Skin epidermis (tissue), 12 donors: ENCODE measurements at regions not wholly inside any gene's neighbourhood (a gene's known extent, or its start where the extent isn't known, plus 50 kb on each side); places are given as distances from the start of the nearest gene placed in this dataset.
"Not testable (repeated sequence)": the region's sequence is repeated elsewhere in the genome, so short reads cannot be mapped to it uniquely, and the experiment has no call there.

Experiments
- H3K27ac ChIP-seq, 21 experiments: fragments of 200-600 bp; sonication (generic) in 11 of 21; one replicate each; pipeline ENCODE4 v1.5.0; 2020; ENCODE audit warnings: mild to moderate bottlenecking in 3 of 21, inconsistent platforms in 2 of 21, moderate library complexity in 2 of 21
- H3K4me3 ChIP-seq, 7 experiments: fragments of 200-600 bp; sonication (generic) in 2 of 7; one replicate each; pipeline ENCODE4 v1.5.0; 2020; ENCODE audit warnings: inconsistent platforms in 2 of 7, mild to moderate bottlenecking in 2 of 7, moderate library complexity in 1 of 7

DNA sequence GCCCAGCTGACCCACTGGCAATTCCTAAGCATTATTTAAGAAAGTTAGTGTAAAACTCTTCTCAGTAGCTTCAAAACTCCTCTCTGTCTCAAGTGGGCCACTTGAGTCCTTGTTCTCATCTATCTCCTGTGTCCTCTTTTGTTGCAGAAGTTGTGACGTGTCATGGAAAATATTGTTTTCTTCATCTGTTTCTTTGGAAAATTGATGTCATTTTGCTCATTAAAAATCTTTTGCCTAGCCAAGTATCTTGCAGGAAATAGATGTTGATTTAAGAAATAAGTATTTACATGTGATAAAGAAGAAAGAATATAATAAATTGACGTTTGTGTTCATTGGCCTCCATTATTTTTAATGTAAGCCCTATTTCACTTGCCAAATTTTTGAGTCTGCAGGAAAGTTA, 1158.4 kb upstream of the SEMA6A start:
- no peak overlapping the region for H3K4me3 ChIP-seq
- no peak overlapping the region for H3K27ac ChIP-seq

DNA sequence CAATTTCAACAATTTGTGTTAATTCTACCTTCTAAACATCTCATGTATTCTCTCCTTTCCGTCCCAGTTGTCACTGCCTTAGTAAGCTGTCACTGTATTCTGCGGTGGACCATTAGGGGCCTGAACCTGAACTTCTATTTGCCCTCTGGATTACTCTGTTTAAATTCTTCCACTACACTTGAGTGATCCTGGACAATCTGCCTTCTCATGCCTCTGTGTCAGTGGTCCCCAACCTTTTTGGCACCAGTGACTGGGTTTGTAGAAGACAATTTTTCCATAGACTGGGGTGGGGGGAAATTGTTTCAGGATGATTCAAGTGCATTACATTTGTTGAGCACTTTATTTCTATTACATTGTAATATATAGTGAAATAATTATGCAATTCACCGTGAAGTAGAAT, 1157.6 kb upstream of the SEMA6A start:
- Histone ChIP-seq H3K4me3 (no peak overlapping the region), H3K27ac (no peak overlapping the region)

DNA sequence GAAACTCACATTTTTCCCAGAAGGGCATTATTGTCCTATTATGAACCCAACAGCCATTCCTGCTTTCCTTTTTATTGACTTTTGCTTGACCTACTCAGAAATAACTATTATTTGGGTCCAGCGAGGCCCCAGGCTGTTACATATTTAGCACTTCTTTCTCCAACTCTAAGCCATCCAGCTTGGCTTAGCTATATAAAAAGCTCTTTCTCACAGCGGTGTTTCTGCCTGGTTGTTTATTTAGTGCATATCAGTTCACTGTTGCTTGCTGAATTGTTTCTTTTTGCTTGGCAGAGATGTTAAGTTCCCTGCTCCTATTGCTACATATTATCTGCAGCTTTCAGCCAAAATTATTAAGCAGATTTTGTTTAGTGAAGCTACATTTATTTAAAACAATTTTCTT, 1156.8 kb upstream of the SEMA6A start:
- no peak overlapping the region for H3K4me3 ChIP-seq
- H3K27ac ChIP-seq, result no peak overlapping the region

- H3K4me3 ChIP-seq, H3K27ac ChIP-seq: not testable (repeated sequence)
Measured at GRCh38 chr5:117720784-117721183, 1146.2 kb upstream of the SEMA6A start.

DNA sequence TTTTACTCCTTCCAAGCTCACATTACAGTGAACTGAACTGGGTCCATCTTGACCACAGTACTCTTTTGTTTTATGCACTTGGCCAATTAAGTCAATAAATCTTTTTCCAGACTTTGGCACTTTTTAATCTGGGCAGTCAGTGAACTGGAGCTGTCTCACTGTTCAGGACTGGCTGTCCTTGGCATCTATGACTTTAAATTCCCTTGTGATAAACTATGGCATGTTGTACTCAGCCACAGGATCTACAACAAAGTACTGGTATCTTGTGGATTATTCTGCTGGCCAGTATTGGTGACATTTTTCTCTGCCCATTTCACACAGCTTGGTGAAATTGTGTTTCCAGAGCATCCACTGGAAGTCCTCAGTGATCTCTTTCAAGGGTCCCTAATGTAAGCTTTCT, 1144.8 kb upstream of the SEMA6A start:
- Histone ChIP-seq H3K4me3 (no peak overlapping the region), H3K27ac (no peak overlapping the region)

DNA sequence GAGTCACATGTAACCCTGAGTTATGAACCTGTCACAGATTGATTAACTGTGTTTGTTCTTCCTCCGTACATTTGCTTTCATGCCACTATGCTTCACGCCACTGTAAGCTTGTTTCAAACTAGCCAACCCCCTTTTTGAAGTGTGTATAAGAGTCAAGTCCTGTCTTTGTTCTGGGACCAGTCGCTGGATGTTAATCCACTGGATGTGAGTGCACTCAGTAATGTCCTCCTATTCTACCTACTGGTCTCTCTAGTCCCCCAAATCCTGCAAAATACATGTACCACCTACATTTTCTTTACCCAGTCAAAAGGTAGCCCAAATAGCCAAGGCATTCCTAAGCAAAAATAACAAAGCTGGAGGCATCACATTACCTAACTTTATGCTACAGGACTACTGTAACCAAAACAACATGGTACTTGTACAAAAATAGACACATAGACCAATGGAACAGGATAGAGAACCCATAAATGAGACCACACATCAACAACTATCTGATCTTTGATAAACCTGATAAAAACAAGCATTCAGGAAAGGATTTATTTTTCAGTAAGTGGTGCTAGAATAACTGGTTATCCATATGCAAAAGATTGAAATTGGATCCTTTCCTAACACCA, 1139.1 kb upstream of the SEMA6A start:
- Histone ChIP-seq H3K27ac (no peak overlapping the region), H3K4me3 (no peak overlapping the region)

DNA sequence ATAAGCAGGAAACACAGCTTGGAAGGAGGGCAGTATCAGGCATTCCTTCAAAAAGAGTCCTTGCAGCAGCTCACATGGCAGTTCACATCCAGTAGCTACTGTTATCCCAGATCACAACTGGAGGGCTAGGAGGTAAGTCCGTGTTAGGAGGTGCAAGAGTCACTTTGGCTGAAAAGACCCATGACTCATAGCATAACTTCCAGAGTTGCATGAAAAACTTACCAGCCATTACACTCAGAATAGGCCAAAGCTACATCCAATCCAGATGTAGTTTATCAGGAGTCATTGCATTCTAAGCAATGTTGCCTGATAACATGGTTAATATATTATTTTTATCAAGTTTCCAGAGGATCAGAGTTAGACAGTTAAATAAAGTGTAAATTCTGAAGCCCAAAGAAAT, 1126.4 kb upstream of the SEMA6A start:
- Histone ChIP-seq H3K4me3 (no peak overlapping the region), H3K27ac (no peak overlapping the region)

- Histone ChIP-seq H3K4me3 (no peak overlapping the region), H3K27ac (no peak overlapping the region)
Measured at GRCh38 chr5:117692606-117693005, 1118.0 kb upstream of the SEMA6A start.

- Histone ChIP-seq H3K27ac (no peak overlapping the region), H3K4me3 (no peak overlapping the region)
Measured at GRCh38 chr5:117691081-117691870, 1116.7 kb upstream of the SEMA6A start.

DNA sequence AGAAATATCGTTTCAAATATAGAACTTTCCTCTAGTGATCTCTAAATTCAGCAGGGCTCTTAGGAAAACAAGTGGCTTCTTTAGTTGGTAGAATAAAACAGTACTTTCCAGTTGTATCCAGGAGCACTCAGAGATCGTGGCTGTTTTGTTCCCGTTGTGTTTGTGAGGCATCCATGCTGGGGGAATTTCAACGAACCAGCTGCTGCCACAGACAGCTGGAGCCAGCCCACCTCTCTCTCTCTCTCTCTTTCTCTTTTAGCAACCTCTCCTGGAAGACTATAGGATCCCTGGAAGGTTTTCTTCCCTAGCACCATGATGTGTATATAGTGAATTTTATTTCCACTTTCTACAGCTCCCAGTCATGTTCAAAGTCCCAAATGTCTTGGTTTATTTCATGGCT, 1116.0 kb upstream of the SEMA6A start:
- H3K27ac ChIP-seq, result no peak overlapping the region
- H3K4me3 ChIP-seq, result no peak overlapping the region

DNA sequence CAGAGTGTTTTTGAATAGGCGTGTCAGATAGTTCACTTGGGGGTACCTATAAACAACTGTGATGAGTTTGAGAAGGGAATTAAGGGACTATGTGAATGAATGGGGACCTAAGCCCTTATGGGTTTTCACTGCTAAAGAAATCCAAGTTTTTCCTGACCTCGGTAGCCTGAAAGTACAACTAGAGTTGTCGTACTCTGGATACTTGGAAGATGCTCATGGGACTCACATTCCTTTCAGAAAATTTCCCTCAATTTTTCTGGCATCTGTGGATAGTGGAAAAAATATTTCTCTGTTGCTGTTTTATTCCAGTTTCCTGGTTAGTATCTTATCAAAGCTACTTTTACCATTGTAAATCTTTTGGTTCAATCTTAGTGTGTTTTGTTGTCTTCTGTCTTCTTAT, 1112.3 kb upstream of the SEMA6A start:
- H3K27ac ChIP-seq, result no peak overlapping the region
- H3K4me3 ChIP-seq, result no peak overlapping the region

- H3K4me3 ChIP-seq, result no peak overlapping the region
- no peak overlapping the region for H3K27ac ChIP-seq
Measured at GRCh38 chr5:117682416-117682815, 1107.8 kb upstream of the SEMA6A start.

DNA sequence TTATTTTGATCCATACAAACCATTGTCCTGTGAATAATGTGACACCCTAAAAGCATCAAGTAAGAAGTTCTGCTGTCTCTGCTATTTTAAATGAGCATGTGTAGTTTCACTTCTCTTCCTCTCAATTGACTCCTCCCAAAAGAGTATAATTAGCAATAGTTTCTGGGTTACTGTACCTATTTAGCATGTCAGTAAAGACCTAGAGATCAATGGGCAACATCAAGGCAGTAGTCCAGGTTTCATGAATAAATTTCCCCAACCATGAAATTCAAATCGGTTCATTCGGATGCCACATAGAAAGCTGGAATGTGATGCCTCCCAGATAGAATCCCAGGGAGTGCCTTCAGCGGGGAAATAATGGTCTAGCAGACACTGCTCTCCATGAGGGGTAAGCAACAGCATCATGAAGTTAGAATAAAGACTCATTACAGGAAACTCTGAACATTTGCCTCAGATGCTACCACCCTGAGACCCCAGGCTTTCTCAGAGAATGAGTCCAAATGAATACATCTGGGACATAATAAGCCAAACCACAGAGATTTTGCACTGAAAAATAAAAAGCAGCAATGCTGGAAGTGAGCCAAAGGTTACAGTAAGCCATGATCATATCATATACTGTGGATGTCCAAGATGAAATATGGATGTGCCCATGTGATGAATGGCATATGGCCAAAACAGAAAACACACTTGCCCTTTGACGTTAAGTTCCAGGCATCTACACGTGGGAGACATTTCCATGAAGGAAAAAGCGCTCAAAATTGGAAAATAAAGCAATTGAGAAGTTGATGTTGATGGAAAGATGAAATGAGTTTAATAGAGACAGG, 1107.0 kb upstream of the SEMA6A start:
- no peak overlapping the region for H3K27ac ChIP-seq

DNA sequence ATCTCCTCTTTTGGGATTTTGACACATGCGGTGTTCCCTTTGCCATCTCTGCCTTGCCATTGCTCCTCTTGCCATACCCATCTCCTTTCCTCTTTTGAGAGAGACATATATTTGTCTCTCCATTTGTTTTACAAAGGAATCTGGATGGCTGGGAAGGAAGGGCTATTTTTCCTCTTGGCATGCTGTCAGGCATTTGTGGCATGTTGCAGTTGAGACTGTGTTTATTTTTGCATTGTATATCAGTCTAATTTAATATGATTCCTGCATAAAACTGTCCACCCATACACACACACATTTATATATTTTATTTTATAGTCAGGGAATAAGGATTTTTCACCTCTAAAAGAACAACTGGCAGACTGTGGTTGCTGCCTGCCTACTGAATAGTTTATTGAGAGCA, 1105.8 kb upstream of the SEMA6A start:
- Histone ChIP-seq H3K27ac (no peak overlapping the region), H3K4me3 (no peak overlapping the region)

More for the DNA sequence above, 1107.0 kb upstream of the SEMA6A start:
- no peak overlapping the region for H3K4me3 ChIP-seq

GRCh38 chr5:117679046-117679445, 1104.4 kb upstream of the SEMA6A start:
- H3K27ac ChIP-seq, result no peak overlapping the region
- H3K4me3 ChIP-seq, result no peak overlapping the region

- H3K27ac ChIP-seq, result no peak overlapping the region
- no peak overlapping the region for H3K4me3 ChIP-seq
Measured at GRCh38 chr5:117675646-117676045, 1101.0 kb upstream of the SEMA6A start.

DNA sequence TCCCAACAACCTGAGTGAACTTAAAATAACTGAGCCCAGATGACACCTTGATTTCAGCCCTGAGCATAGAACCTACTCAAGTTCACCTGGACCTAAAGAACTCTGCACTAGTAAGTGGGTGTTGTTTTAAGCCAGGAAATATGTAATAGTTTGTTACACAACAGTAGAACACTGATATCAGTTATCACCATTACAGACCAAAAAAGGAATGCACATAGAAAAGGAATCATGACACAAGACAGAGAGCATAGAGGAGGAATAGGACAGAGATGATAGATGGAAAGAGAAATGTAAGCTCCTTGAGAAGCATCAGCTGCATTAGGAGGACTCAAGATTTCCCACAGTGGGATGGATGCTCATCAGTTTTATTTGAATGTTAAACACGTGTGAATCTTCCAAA, 1096.9 kb upstream of the SEMA6A start:
- Histone ChIP-seq H3K27ac (no peak overlapping the region), H3K4me3 (no peak overlapping the region)

- Histone ChIP-seq H3K4me3 (no peak overlapping the region), H3K27ac (no peak overlapping the region)
Measured at GRCh38 chr5:117667105-117667504, 1092.5 kb upstream of the SEMA6A start.

- H3K4me3 ChIP-seq, result no peak overlapping the region
- H3K27ac ChIP-seq, result no peak overlapping the region
Measured at GRCh38 chr5:117665121-117665520, 1090.5 kb upstream of the SEMA6A start.

- no peak overlapping the region for H3K27ac ChIP-seq
- no peak overlapping the region for H3K4me3 ChIP-seq
Measured at GRCh38 chr5:117662361-117662760, 1087.7 kb upstream of the SEMA6A start.

- H3K4me3 ChIP-seq, result no peak overlapping the region
Measured at GRCh38 chr5:117657541-117657940, 1082.9 kb upstream of the SEMA6A start.

More at GRCh38 chr5:117657541-117657940, 1082.9 kb upstream of the SEMA6A start:
- H3K27ac ChIP-seq, result no peak overlapping the region
